ENCODE measurements at regions not wholly inside any gene's neighbourhood (a gene's known extent, or its start where the extent isn't known, plus 50 kb on each side); places are given as distances from the start of the nearest gene placed in this dataset.

DNA sequence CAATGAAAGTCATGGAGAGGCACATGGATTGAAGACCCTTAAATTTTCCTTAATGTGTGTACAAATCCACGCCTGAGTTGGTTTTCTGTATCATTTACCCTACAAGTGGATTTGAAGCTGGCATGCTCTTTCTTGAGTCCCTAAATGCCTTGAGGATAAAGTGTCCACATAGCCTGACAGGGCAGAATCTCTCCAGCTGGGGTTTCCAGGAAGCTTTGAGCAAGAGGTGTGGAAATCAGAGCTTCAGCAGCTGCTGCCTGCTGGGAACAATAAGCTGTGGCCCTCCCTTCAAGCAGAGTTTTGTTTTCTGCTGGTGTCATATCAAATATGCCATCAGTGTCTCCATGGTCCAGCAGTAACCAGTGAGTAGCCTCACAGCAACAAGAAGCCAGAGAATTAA lies 120.3 kb upstream of the SERTM1 start:
- Histone ChIP-seq H2AFZ (ENCODE audit: low read depth, low read length) (no peak overlapping the region), H3K9ac (ENCODE audit: low read depth, low read length) (no peak overlapping the region), H3K9me3 (ENCODE audit: insufficient read depth, low read length, severe bottlenecking) (no peaks in the 10 kb centered on the region), H3K79me2 (ENCODE audit: insufficient read depth, low read length) (no peaks in the 10 kb centered on the region), H3K36me3 (ENCODE audit: insufficient read depth, low read length) (no peaks in the 10 kb centered on the region), H3K4me3 (ENCODE audit: low read depth in 1 of 2, low read length in 2 of 2) (no peak overlapping the region), H3K4me2 (ENCODE audit: insufficient read depth, low read length) (no peak overlapping the region), H3K4me1 (ENCODE audit: insufficient read depth, low read length) (no peaks in the 10 kb centered on the region), H3K27me3 (ENCODE audit: insufficient read depth, low read length, poor library complexity) (no peaks in the 10 kb centered on the region), H4K20me1 (ENCODE audit: insufficient read depth, low read length) (no peaks in the 10 kb centered on the region), H3K27ac (ENCODE audit: low read length) (no peak overlapping the region)
- ATAC-seq (ENCODE audit: insufficient read depth, low read depth): no peak
- no peak for DNase-seq
- TF ChIP-seq EZH2 (IDR thresholded peaks at IDR 0.05; ENCODE audit: borderline replicate concordance, low read depth, low read length, severe bottlenecking): no peak
- TF ChIP-seq, protein P1, sequence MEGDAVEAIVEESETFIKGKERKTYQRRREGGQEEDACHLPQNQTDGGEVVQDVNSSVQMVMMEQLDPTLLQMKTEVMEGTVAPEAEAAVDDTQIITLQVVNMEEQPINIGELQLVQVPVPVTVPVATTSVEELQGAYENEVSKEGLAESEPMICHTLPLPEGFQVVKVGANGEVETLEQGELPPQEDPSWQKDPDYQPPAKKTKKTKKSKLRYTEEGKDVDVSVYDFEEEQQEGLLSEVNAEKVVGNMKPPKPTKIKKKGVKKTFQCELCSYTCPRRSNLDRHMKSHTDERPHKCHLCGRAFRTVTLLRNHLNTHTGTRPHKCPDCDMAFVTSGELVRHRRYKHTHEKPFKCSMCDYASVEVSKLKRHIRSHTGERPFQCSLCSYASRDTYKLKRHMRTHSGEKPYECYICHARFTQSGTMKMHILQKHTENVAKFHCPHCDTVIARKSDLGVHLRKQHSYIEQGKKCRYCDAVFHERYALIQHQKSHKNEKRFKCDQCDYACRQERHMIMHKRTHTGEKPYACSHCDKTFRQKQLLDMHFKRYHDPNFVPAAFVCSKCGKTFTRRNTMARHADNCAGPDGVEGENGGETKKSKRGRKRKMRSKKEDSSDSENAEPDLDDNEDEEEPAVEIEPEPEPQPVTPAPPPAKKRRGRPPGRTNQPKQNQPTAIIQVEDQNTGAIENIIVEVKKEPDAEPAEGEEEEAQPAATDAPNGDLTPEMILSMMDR (IDR thresholded peaks at IDR 0.05; ENCODE audit: borderline replicate concordance, extremely low read depth, low read length, poor library complexity, severe bottlenecking): no peak

DNA sequence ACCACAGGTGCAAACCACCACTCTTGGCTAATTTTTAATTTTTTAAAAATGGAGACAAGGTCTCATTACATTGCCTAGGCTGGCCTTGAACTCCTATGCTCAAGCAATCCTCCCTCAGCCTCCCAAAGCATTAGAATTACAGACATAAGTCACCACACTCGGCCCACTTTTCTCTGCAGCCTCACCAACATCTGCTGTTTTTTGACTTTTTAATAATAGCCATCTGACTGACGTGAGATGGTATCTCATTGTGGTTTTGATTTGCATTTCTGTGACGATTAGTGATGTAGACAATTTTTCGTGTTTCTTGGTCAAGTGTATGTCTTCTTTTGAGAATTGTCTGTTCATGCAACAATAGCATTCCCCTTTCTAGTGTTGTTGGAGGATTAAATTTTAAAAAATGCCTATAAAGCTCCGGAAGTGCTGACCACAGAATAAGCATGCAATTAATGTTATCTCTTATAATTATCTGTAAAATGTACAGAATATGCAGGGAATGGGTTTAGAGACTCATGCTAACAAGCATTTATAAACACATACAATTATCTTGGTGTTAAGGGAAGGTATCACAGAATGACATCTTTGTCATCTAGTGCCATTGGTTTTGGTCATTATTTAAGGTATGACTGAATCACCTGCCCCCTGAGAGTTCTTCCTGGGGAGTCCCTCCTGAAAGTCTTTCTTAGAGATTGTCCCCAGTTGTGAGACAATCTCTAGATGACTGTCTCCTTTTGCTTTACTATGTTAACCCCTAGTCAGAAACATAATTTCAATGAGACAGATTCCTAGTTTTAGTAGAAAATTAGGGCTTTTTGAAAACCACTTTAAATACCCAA lies 118.5 kb upstream of the SERTM1 start:
- Histone ChIP-seq H3K4me2 (ENCODE audit: insufficient read depth, low read length) (no peak overlapping the region), H3K9me3 (ENCODE audit: insufficient read depth, low read length, severe bottlenecking) (no peaks in the 10 kb centered on the region), H3K9ac (ENCODE audit: low read depth, low read length) (no peak overlapping the region), H3K27me3 (ENCODE audit: insufficient read depth, low read length, poor library complexity) (no peaks in the 10 kb centered on the region), H3K4me3 (ENCODE audit: low read depth in 1 of 2, low read length in 2 of 2) (no peak overlapping the region), H4K20me1 (ENCODE audit: insufficient read depth, low read length) (no peaks in the 10 kb centered on the region), H3K4me1 (ENCODE audit: insufficient read depth, low read length) (no peaks in the 10 kb centered on the region), H3K27ac (ENCODE audit: low read length) (no peak overlapping the region), H2AFZ (ENCODE audit: low read depth, low read length) (no peak overlapping the region), H3K36me3 (ENCODE audit: insufficient read depth, low read length) (no peaks in the 10 kb centered on the region), H3K79me2 (ENCODE audit: insufficient read depth, low read length) (no peaks in the 10 kb centered on the region)
- ATAC-seq (ENCODE audit: insufficient read depth, low read depth): no peak
- DNase-seq: no peak
- TF ChIP-seq EZH2 (IDR thresholded peaks at IDR 0.05; ENCODE audit: borderline replicate concordance, low read depth, low read length, severe bottlenecking): no peak
- TF ChIP-seq, protein P1 (IDR thresholded peaks at IDR 0.05; ENCODE audit: borderline replicate concordance, extremely low read depth, low read length, poor library complexity, severe bottlenecking): no peak

DNA sequence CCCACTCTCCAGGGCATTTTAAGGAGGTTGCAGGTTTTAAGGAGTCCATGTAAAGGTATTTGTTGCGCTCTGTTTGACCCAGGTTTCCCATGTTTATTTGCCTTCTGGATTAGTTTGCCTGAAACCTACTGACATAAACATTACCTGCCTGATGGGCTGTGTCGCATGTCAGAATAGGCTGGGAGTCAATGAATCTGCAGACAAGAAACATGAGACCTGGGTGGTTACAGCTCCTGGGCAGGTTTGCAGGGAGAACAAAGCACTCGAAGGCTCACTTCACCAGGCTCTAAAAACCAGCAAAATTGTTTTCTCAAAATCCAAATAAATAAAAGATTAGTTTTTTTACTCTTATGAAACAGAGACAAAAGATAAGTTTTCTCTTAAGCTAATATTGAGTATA lies 114.4 kb upstream of the SERTM1 start:
- Histone ChIP-seq H3K4me1 (ENCODE audit: insufficient read depth, low read length) (no peaks in the 10 kb centered on the region), H3K27ac (ENCODE audit: low read length) (no peak overlapping the region), H3K27me3 (ENCODE audit: insufficient read depth, low read length, poor library complexity) (no peaks in the 10 kb centered on the region), H4K20me1 (ENCODE audit: insufficient read depth, low read length) (no peaks in the 10 kb centered on the region), H3K9ac (ENCODE audit: low read depth, low read length) (no peak overlapping the region), H3K36me3 (ENCODE audit: insufficient read depth, low read length) (no peaks in the 10 kb centered on the region), H2AFZ (ENCODE audit: low read depth, low read length) (no peak overlapping the region), H3K79me2 (ENCODE audit: insufficient read depth, low read length) (no peaks in the 10 kb centered on the region), H3K4me3 (ENCODE audit: low read depth in 1 of 2, low read length in 2 of 2) (no peak overlapping the region), H3K4me2 (ENCODE audit: insufficient read depth, low read length) (no peak overlapping the region), H3K9me3 (ENCODE audit: insufficient read depth, low read length, severe bottlenecking) (no peaks in the 10 kb centered on the region)
- ATAC-seq (ENCODE audit: insufficient read depth, low read depth): no peak
- no peak for DNase-seq
- TF ChIP-seq, protein P1 (IDR thresholded peaks at IDR 0.05; ENCODE audit: borderline replicate concordance, extremely low read depth, low read length, poor library complexity, severe bottlenecking): no peak
- no peak for TF ChIP-seq EZH2 (IDR thresholded peaks at IDR 0.05; ENCODE audit: borderline replicate concordance, low read depth, low read length, severe bottlenecking)

Measured in DND-41 (cell line).